HPDE6-E6E7 (cell line): ENCODE measurements at regions not wholly inside any gene's neighbourhood (a gene's known extent, or its start where the extent isn't known, plus 50 kb on each side); places are given as distances from the start of the nearest gene placed in this dataset.
"Not testable (repeated sequence)": the region's sequence is repeated elsewhere in the genome, so short reads cannot be mapped to it uniquely, and the experiment has no call there.

Source experiments
- DNase-seq: peaks from one replicate; pipeline ENCODE4 v3.0.0; 2011; ENCODE audit warnings: missing footprints; ENCODE audit errors: extremely low spot score

DNA sequence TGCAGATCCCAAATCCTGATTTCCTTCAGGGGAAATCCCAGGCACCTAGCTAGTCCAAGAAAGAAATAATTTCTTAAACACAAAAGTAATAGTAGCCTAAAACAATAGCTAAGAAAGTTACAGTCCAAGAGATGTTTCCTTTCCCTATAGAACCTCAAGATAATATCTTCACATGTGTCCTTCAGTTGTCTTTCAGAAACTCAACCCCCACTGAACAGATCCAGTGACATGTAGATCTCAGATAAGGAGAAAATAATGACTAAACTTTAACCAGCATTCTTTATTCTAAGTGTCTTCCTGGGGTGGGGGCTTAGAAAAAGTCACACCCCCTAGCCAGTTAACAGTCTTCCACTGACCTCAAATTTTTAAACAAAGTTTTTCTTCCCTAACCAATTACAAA, 131.3 kb upstream of the ADRA1B start:
- DNase-seq = no peak

DNA sequence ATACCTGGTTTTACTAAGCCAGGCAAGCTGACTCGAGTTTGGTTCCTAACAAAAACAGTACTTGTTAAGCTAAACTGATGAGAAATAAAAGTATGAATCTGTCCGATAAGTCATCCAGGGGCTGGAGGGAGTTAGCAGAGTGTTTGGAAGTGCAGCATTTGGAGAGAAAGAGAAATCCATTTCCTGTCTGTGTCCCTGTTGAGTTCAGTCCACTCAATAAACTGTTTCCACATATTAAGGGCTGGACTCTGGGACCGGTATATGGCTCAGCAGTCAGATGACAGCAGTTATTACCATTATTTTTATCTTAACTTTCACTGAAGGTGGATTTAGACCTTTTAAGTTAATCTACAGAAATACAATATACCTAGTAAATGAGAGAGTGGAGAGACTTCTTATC, 130.6 kb upstream of the ADRA1B start:
- no peak for DNase-seq

DNA sequence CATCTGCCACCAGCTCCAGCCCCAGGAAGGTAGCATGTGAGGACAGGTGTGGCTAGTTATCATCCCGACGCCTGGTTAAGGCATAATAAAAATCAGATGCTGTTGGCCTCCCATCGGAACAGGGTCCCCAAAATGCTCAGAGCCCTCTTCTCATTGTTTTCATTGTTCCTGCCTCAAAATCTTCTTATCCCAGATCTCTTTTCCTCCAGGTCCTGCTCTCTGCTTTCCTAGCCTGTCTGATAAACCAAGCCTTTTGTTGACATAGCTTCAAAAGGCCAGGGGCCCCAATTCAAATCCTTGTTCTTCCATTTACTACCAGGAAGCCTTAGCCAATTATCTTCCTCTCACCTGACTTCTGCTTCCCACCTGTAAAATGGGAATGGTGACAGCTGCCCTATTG, 130.1 kb upstream of the ADRA1B start:
- DNase-seq = no peak

DNA sequence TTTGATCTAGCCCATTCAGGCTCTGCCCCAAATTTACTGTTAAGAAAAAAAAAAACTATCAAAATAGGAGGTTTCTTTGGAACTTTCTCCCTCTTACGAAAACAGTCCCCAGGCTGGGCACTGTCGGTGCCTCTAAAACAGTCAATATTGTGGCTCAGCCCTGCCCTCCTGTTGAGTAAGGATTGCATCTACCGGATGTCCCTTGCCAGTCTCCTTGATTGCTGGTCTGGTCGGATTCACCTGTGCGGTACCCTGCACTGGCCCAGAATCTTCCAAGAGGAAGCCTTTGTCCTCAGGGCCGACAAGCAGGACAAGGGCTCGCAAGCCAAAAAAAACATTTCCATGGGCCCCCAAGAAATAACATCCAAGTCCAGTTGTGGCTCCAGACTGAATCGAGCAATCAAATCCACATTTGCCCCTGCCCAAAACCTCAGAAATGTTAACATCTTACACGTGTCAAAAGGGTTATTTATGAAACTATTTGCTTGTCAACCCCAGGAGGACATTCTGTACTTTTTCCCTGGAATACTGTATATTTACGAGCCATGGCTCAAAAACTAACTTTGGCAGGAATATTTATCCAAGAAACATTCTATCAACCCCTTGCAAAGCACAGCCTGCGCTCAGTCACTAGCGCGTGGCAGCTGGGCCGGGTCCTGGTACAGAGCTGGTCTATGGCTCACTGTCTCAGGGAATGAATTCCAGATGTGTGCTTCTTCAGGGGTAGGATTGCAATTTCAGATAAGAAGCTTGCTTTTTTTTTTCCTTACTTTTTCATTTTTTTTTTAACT, 129.2 kb upstream of the ADRA1B start:
- no peak for DNase-seq

DNA sequence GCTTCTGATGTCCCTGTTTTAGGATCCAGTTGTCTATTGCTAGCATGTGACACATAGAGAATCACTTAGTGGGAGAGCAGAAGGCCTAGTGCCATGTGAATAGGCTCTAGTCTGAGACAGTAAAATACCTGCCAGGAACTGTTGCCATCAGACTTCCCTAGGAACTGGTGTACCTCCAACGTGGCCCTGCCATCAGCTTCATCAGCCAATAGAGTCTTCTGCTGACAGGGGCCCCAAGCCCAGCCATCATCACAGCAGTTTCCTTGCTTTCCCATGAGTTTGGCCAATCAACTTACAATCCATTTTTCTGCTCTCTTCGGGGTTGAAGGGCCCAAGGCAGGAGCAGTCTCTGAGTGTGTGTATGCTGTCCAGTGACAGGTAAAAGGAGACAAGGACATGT, 128.4 kb upstream of the ADRA1B start:
- no peak for DNase-seq

DNA sequence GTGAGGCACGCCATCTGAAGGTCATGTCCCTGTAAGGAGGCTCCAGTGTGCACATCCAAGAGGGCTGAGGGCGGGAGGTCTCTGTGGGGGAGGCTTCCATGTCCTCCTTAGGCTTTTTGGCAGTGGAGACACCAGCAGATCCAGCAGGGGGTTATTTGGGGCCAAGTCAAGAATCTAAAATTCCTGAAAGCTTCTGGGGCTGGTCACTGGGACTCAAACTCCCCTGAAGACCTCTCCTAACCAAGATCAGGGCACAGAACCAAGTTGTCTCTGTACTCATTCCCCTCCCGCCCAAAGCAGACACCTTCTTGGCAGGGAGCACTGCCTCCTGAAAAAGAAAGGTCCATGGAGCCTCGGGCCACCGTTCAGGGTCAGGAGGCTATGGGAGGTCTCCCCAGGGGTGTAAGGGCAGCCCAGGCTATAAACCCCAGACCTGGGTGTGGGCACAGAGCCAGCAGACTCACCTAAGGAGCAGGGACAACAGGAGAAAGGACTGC, 127.4 kb upstream of the ADRA1B start:
- no peak for DNase-seq

DNA sequence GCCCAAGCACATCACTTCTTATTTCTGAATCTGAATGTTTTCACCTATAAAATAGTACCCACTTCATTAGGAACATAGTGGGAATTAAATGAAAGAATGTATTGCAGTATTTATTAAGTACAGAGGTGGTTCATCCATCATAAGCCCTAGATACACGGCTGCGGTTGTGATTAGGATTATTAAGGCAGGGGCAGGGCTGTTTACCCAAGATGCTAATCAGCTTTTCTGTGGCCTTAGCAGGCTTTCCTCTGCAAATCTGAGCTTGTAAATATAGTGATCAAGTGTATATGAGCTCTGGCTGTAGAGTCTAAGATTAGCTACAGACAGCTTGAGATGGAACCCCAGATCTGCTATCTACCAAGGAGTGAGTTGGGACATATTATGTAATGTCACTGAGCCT, 124.1 kb upstream of the ADRA1B start:
- DNase-seq = no peak

DNA sequence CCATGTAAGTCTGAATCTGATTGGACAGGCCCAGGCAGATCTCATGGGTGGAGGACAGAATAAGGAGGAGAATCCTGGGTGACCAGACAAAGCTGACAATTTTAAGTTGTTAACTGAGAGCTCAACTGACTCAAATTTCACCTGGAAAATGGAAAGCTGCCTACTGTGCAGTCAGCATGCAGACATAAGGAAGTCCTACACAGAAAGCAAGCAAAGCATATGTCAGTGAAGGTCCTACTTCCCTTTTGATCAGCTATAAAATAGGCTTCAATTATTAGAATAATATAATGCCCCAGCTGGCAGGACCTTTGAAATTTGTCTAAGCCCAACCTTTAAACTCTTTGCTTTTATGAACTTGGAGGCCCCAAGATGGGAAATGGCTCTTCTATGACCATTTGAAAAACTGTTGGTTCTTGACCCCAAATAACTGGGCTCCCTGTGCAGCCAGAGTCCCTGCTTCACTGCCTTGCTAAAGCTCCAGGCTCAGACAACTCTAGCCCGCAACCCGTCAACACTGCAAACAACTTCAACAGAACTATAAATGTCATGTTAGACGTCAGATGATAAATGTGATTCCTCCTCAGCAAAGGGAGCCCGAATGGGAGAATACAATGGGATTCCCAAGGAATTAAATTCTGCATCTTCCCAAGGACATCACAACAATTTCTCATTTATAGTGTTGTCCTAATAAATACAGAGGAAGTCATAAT, 118.9 kb upstream of the ADRA1B start:
- DNase-seq = no peak

DNA sequence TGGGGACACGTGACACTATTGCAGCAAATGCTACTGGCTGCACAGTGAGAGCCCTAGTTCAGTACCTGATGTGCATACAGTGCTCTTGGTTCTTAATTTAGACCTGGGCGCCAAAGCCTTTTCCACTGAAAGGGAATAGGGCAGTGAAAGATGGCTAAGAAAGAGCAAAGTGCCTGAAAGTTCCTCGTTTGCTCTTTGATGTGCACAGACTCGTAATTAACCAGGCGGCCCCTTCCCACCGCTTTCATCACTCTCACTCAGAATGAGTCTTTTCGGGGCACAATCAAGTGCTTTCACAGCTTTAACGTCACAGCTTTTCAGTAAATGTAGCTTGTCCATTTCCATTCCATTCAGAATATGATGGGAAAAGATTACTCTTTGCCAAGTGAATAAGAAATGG, 116.6 kb upstream of the ADRA1B start:
- DNase-seq = no peak

DNA sequence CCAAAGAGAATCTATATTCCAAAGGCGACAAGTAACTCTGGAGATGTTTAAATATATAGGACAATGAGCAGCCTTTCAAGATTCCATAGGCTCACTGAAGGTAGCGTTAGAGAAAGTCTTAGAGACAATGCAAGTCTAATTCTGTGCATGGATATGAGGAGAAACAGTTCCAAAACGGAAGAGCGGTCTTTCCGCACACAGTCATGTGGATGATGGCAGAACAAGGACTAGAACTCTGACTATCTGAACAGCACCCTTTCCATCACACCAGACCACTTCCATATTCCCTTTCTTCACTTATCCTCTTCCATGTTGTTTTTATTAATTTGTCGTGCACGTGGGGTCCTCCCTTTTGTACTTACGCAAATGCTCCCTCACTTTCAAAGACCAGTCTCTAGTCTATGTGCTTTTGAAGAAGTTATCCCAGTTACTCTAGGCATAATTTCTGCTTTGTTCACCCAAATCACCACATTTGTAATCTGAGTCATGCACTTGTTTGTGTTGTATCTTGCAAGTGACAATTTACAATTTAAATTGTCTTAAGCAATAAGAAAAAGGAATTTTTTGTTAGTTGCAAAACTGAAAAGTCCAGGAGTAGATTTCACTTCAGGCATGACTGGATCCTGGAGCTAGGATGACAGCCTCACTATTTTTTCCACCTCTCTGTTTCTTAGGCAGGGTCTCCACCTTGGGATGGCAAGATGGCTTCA, 116.0 kb upstream of the ADRA1B start:
- no peak for DNase-seq

DNA sequence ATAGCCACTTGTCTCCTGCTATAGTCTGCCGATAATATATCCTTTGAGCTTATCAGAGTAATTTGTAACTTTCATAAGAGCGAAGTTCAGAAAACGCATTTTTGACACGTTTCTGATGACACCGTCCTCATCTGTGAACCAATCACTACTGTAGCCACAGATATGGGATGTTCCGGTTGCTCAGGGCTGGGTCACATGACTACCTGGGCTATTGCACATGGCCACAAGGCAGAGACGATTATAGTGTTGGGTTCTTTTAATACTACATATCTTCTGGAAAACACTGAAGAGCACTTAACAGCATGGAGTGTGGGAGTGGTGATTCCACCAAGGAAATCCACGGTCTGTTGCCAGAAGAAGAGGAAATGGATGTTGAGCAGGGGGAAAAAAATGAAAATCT, 115.0 kb upstream of the ADRA1B start:
- DNase-seq = no peak

DNA sequence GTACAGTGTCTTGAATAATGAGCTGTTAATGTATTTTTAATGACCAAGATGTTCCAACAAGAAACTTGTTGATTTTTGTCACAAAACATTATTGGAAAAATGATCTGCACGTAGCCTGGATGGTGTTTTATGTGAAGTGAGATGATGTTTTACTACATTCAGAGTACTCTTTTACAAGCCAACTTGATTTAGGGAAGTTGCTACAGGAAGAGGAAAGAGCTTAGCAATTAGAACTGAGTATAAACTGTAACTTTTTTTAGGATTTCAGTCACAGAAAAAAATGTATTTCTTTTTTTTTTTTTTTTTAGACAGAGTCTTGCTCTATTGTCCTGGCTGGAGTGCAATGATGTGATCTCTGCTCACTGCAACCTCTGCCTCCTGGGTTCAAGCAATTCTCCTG, 113.6 kb upstream of the ADRA1B start:
- DNase-seq = no peak

DNA sequence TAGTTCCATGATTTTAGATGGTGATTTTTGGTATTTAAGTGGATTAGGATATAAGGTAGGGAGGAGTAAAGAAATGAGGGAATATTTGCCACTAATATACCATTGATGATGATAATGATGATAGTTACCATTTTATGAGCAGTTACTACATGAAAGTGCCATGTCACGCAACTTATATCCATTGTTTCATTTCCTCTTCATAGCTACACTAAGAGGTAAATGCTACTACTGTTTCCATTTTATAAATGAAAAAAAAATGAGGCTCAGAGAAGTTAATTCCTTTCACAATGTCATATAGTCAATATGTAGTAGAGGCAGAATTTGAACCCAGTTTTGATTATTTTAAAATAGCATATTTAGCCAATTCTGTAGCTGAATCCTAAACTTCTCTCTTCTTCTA, 112.2 kb upstream of the ADRA1B start:
- no peak for DNase-seq

DNA sequence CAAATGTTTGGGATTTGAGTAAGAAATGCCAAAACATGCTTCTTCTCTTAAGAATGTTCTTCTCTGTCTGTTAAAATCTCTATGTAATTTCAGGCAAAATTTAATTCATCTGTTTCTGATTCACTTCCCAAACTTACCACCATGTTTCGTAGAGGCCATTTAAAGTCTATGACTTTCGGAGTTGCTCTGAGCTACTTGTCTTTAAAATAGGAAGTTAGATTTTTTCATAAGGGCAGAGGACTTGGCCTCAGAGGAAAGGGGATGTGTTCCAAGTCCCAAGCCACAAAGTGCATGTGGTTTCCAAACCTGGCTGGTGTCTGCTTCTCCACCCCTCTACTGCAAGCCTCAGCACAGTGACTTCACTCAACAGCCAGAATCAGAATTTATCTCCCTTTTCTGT, 111.3 kb upstream of the ADRA1B start:
- DNase-seq = no peak

DNA sequence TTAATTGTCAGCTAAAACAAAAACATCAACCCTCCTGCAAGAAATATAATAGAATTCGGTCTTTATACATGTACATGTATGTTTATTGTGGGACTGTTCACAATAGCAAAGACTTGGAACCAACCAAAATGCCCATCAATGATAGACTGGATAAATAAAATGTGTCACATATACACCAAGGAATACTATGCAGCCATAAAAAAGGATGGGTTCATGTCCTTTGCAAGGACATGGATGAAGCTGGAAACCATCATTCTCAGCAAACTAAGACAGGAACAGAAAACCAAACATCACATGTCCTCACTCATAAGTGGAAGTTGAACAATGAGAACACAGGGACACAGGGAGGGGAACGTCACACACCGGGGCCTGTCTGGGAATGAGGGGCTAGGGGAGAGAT, 109.1 kb upstream of the ADRA1B start:
- not testable (repeated sequence) for DNase-seq

DNA sequence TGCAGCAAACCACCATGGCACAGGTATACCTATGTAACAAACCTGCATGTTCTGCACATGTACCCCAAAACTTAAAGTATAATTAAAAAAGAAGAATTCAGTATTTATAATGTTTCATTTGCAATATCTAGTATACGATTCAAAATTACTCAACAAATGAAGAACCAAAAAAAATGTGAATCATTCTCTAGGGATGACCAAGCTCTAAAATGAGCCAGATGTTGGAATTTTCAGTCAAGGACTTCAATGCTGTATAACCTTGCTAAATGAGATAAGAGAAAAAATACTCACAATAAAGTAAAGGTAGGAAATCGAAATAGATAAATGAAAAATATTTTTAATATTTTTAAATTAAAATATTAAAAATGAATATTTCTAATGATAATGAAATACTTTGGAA, 108.7 kb upstream of the ADRA1B start:
- DNase-seq = no peak

DNA sequence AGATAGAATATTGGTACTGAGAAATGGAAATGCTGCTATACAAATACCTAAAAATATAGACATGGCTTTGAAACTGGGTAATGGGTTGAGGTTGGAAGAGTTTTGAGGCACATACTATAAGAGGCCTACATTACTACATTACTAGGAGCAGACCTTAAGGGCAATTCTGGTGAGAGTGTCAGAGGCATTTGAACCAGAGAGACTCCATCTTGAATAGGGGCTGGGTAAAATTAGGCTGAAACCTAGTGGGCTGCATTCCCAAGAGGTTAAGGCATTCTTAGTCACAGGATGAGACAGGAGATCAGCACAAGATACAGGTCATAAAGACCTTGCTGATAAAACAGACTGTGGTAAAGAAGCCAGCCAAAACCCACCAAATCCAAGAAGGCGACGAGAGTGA, 104.6 kb upstream of the ADRA1B start:
- DNase-seq = no peak

DNA sequence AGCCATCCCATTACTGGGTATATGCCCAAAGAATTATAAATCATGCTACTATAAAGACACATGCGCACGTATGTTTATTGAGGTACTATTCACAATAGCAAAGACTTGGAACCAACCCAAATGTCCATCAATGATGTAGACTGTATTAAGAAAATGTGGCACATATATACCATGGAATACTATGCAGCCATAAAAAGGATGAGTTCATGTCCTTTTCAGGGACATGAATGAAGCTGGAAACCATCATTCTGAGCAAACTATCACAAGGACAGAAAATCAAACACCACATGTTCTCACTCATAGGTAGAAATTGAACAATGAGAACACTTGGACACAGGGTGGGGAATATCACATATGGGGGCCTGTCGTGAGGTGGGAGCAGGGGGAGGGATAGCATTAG, 103.5 kb upstream of the ADRA1B start:
- not testable (repeated sequence) for DNase-seq

DNA sequence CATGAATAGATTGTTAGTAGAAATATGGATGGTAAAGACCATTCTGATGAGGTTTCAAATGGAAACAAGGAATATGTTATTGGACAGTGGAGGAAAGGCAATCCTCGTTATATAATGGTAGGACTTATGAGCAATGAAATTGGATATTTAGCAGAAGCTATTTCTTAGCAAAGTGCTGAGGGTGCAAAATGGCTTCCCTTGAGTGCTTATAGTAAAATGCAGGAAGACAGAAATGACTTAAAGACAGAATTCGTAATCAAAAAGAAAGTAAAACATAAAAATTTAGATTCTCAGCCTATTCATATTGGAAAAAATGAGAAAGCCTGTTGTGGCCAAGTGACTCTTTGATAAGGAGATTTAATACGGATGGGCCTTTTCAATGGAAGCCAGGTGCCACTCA, 102.1 kb upstream of the ADRA1B start:
- no peak for DNase-seq

DNA sequence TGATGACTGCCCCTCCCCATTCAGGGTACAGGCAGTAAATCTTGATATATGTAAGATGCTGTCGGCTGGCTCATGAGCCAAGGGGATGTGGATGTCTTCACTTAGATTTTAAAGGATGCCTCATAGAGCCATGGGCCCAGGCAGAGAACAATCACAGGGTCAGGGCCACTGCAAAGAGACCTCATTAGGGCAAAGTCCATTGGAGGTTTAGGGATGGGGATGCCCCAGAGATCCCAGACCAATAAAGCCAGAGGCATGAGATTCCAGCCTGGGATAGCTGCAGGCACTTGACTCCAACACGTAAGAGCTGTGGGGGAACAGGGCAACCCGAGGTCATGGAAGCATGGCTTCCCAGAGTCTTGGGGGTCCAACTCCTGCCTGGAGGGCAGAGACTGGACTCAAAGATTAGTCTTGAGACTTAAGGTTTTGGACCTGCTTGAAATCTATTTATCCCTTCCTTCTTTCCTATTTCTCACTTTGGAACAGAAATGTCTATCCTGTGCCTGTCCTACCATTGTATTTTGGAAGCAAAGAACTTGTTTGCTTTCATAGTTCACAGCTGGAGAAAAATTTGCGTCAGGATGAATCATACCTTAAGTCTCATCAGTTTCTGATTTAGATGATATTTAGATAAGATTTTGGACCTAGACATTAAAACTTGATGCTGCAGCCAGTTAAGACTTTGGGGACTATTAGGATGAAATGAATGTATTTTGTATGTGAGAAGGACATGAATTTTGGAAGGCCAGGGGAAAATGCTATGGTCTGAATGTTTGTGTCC, 101.3 kb upstream of the ADRA1B start:
- no peak for DNase-seq

DNA sequence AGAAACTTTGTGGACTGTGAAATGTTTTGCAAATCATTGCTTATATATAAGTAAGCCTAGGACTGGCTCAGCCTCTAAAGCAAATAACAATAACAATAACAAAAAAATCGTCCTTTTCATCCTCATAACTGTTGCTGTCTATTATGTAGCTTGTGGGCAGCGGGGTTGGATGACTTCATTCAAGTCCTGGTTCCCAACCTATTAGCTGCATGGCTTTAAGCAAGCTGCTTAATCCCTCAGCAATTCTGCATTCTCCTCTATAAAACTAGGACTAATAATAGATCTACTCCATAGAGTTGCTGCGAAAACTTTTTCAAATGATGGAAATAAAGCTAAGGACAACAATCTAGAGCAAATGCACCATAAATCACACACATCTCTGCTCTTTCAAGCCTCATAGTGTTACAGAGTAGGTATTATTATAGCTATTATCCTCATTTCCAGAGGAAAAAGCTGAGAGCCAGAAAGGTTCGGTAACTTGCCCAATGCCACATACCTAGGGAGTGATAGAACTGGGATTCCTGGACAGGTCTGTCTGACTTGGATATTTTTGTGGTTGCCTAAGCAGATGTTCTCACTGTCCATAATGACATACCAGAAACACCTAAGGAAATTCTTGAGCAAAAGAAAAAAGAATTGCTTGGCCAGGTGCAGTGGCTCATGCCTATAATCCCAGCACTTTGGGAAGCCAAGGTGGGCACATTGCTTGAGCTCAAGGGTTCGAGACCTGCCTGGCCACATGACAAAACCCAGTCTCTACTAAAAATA, 98.8 kb upstream of the ADRA1B start:
- DNase-seq = no peak
